Ishikawa (cell line): ENCODE measurements at regions not wholly inside any gene's neighbourhood (a gene's known extent, or its start where the extent isn't known, plus 50 kb on each side); places are given as distances from the start of the nearest gene placed in this dataset.

Source experiments
- CEBPB ChIP-seq: IDR thresholded peaks from 2 replicates; pipeline ENCODE4 v1.6.1; 2012
- CREB1 ChIP-seq: IDR thresholded peaks from 2 replicates; pipeline ENCODE4 v1.6.1; 2012; ENCODE audit warnings: low read depth
- EGR1 ChIP-seq: IDR thresholded peaks from 2 replicates; pipeline ENCODE4 v1.6.1; 2012
- EP300 ChIP-seq: IDR thresholded peaks from 2 replicates; pipeline ENCODE4 v1.6.1; 2012; ENCODE audit warnings: borderline replicate concordance
- FOXM1 ChIP-seq: IDR thresholded peaks from 2 replicates; pipeline ENCODE4 v1.6.1; 2012; ENCODE audit warnings: low read depth, borderline replicate concordance
- NFIC ChIP-seq: IDR thresholded peaks from 2 replicates; pipeline ENCODE4 v1.6.1; 2012
- RAD21 ChIP-seq: IDR thresholded peaks from 2 replicates; pipeline ENCODE4 v1.6.1; 2012; ENCODE audit warnings: low read depth
- TAF1 ChIP-seq: IDR thresholded peaks from 2 replicates; pipeline ENCODE4 v1.6.1; 2012; ENCODE audit warnings: low read depth, mild to moderate bottlenecking
- TCF12 ChIP-seq: IDR thresholded peaks from 2 replicates; pipeline ENCODE4 v1.6.1; 2012; ENCODE audit warnings: low read depth
- TEAD4 ChIP-seq: IDR thresholded peaks from 2 replicates; pipeline ENCODE4 v1.6.1; 2012
- YY1 ChIP-seq: IDR thresholded peaks from 2 replicates; pipeline ENCODE4 v1.6.1; 2012; ENCODE audit warnings: low read depth
- ZBTB7A ChIP-seq: IDR thresholded peaks from 2 replicates; pipeline ENCODE4 v1.6.1; 2012; ENCODE audit warnings: low read depth
- TF ChIP-seq, protein P1 (sequence below): IDR thresholded peaks from 2 replicates; pipeline ENCODE4 v1.6.1; 2012; ENCODE audit warnings: low read depth, mild to moderate bottlenecking
- TF ChIP-seq, protein P2 (sequence below): IDR thresholded peaks from 2 replicates; pipeline ENCODE4 v1.6.1; 2012
- TF ChIP-seq, protein P3 (sequence below): IDR thresholded peaks from 2 replicates; pipeline ENCODE4 v1.6.1; 2012

DNA sequence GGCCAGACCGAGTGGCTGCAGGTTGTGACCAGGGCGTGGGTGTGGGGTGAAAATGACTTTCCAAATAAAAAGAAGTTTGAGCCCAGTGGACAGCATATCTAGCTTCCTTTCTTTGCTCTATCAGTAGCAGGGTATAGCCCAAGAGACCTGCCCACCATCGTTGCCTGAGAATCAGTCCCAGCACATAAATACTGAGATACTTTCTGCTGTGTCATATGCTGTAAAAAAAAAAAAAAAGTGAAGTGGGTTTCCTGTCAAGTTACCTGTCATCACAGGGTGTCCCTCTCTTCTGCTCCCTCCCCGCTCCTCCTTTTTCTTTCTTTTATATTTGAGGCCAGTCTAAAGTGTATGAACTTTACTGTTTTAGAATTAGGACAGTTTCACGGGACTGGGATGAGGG lies 330.3 kb upstream of the BOD1L1 start:
- TF ChIP-seq TEAD4 = no peak
- no peak for TF ChIP-seq RAD21
- no peak for TF ChIP-seq YY1
- TF ChIP-seq, protein P1, sequence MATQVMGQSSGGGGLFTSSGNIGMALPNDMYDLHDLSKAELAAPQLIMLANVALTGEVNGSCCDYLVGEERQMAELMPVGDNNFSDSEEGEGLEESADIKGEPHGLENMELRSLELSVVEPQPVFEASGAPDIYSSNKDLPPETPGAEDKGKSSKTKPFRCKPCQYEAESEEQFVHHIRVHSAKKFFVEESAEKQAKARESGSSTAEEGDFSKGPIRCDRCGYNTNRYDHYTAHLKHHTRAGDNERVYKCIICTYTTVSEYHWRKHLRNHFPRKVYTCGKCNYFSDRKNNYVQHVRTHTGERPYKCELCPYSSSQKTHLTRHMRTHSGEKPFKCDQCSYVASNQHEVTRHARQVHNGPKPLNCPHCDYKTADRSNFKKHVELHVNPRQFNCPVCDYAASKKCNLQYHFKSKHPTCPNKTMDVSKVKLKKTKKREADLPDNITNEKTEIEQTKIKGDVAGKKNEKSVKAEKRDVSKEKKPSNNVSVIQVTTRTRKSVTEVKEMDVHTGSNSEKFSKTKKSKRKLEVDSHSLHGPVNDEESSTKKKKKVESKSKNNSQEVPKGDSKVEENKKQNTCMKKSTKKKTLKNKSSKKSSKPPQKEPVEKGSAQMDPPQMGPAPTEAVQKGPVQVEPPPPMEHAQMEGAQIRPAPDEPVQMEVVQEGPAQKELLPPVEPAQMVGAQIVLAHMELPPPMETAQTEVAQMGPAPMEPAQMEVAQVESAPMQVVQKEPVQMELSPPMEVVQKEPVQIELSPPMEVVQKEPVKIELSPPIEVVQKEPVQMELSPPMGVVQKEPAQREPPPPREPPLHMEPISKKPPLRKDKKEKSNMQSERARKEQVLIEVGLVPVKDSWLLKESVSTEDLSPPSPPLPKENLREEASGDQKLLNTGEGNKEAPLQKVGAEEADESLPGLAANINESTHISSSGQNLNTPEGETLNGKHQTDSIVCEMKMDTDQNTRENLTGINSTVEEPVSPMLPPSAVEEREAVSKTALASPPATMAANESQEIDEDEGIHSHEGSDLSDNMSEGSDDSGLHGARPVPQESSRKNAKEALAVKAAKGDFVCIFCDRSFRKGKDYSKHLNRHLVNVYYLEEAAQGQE = no peak
- no peak for TF ChIP-seq CREB1
- no peak for TF ChIP-seq ZBTB7A
- TF ChIP-seq, protein P2, sequence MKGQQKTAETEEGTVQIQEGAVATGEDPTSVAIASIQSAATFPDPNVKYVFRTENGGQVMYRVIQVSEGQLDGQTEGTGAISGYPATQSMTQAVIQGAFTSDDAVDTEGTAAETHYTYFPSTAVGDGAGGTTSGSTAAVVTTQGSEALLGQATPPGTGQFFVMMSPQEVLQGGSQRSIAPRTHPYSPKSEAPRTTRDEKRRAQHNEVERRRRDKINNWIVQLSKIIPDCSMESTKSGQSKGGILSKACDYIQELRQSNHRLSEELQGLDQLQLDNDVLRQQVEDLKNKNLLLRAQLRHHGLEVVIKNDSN = no peak
- TF ChIP-seq, protein P3, sequence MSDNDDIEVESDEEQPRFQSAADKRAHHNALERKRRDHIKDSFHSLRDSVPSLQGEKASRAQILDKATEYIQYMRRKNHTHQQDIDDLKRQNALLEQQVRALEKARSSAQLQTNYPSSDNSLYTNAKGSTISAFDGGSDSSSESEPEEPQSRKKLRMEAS = no peak
- TF ChIP-seq NFIC = no peak
- no peak for TF ChIP-seq FOXM1
- no peak for TF ChIP-seq TCF12

DNA sequence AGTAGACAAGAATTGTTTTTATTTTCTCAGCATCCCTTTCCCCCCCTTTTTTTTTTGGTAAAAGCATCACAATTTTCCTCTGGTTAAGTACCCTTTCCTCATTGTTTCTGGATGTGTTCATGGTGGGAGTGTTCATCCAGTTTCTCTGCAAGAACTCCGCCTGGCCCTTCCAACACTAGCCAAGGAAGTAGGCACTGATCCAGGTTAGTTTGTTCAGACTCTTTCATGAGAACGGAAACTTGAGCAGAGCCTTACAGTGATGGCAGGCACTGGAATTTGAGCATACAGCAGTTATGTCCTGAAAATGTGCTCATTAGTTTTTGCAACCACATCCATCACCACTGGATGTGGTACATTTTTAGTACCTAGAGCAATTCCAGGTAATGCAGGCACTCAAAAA lies 336.1 kb upstream of the BOD1L1 start:
- TF ChIP-seq, protein P1 = no peak
- TF ChIP-seq NFIC (no peak), CEBPB (no peak), EGR1 (no peak), FOXM1 (no peak), TEAD4 (no peak), ZBTB7A (no peak), CREB1 (no peak), EP300 (no peak), TAF1 (no peak)
- TF ChIP-seq, protein P3 = no peak

DNA sequence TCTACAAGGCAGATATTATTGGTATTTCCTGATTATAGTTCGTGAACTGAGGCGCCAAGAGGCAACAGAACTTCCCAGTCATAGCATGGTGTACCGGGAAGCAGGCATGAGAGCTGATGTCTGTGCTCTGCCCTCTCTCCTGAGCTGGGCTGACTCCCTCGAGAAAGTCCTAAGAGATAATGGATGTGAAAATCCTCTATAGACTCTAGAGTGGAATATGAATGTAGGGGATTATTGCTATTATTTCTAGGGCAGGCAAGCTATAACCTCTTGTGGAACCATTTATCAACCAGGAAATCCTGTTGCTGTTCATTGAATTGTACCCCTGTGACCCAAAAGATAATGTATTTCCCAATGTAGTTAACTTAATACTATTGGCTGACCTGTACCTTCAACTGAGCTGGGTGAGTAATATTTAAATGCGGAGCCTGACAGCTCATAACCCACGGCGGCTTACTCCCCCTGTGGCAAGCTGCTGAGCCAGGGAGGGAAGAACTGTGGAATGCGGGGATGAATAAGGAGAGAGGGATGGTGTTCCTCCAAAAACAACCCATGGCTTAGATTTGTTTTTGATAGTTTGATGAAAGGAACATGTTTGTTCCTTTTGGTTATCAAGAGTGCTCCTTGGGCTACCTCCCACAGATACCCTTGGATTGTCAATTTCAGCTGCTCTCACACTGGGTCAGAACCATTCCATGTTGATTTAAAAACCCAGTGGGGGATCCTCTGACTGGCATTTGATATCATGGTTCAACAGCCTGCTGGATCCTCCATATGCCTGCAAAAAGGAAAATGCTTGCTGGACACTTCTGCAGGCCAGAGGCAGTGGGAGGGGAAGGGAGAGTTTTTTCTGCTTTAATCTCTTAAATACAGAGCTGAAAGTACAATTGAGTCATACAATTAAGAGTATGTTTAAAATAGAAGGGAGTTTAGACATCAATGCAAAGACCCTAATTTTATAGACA lies 339.0 kb upstream of the BOD1L1 start:
- TF ChIP-seq CREB1 = no peak

DNA sequence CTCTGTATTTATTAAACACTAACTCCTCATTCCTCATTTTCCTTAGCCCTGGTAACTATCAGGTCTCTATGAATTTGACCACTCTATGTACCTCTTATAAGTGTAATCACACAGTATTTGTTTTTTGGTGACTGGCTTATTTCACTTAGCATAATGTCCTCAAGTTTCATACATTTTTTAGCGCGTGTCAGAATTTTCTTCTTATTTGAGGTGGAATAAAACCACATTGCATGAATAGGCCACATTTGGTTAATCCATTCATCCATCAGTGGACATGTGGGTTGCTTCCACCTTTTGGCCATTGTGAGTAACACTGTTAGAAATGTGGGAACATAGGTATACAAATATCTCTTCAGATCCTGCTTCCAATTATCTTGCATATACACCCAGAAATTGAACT lies 341.2 kb upstream of the BOD1L1 start:
- no peak for TF ChIP-seq EGR1
- no peak for TF ChIP-seq CEBPB
- TF ChIP-seq, protein P1 = no peak
- no peak for TF ChIP-seq TEAD4
- TF ChIP-seq, protein P2 = no peak
- TF ChIP-seq FOXM1 = no peak
- TF ChIP-seq ZBTB7A = no peak
- TF ChIP-seq CREB1 = no peak
- TF ChIP-seq EP300 = no peak

DNA sequence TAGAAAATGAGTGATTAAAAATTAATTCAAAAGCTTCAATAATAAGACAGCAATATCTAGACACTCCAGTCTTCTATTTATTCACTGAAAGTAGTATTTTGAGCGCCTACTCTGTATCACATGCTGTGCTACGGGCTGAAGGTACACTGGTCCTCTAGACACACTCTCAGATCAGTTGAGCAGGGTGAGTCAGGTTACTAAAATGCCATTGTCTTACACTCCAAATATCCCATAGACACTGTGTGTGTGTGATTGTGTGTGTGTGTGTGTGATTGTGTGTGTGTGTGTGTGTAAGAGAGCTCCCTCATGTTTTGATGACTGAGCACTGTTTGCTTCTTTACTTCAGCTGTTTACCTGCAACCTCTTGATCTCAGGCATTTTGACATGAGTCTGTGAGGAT lies 342.8 kb upstream of the BOD1L1 start:
- TF ChIP-seq EGR1 = no peak
- TF ChIP-seq, protein P3 = no peak
- TF ChIP-seq NFIC = no peak
- TF ChIP-seq, protein P2 = no peak
- TF ChIP-seq YY1 = no peak
- no peak for TF ChIP-seq EP300
- TF ChIP-seq, protein P1 = no peak
- no peak for TF ChIP-seq ZBTB7A
- TF ChIP-seq FOXM1 = no peak
- TF ChIP-seq CEBPB = no peak
- TF ChIP-seq TEAD4 = no peak
- no peak for TF ChIP-seq TCF12
- TF ChIP-seq RAD21 = no peak
- TF ChIP-seq CREB1 = no peak
- TF ChIP-seq TAF1 = no peak
